H1 (cell line): ENCODE measurements at regions not wholly inside any gene's neighbourhood (a gene's known extent, or its start where the extent isn't known, plus 50 kb on each side); places are given as distances from the start of the nearest gene placed in this dataset.

Source experiments
- CTCF ChIA-PET: fragments of 300-600 bp; sonication (Branson Sonifier 250); formaldehyde crosslinking; loops from one replicate; lab custom pipeline; 2021; ENCODE audit not compliant: partially characterized antibody; lab: Charles Lee
- POLR2A ChIA-PET: fragments of 300-600 bp; sonication (Branson Sonifier 250); formaldehyde crosslinking; loops from one replicate; lab custom pipeline; 2021; ENCODE audit warnings: inconsistent platforms; ENCODE audit not compliant: partially characterized antibody; lab: Charles Lee
- DNase-seq, 2 experiments: peaks; one replicate each; pipeline versions ENCODE4 v3.0.0 to v3.0.0-alpha.2; 2010 to 2022; ENCODE audit warnings: low spot score in 2 of 2, low read depth in 1 of 2, mixed read lengths in 1 of 2
- FAIRE-seq: peaks from 2 replicates; lab custom pipeline; 2011; peaks lifted over from hg19 to GRCh38; lab: Jason Lieb, UNC
- H2AFZ ChIP-seq: 2 replicates; pipeline ENCODE4 v1.8.1; 2012; ENCODE audit warnings: low read length, inconsistent platforms
- H2AK5ac ChIP-seq: 2 replicates; pipeline ENCODE4 v1.6.1; 2013; ENCODE audit warnings: low read depth, low read length
- H2BK120ac ChIP-seq: replicated peaks from 2 replicates; pipeline ENCODE3; 2013; ENCODE audit warnings: low read depth, low read length, inconsistent platforms
- H2BK12ac ChIP-seq: 2 replicates; pipeline ENCODE4 v1.6.1; 2013; ENCODE audit warnings: low read depth, low read length
- H2BK15ac ChIP-seq: 2 replicates; pipeline ENCODE4 v1.6.1; 2013; ENCODE audit warnings: low read length
- H2BK20ac ChIP-seq: 2 replicates; pipeline ENCODE4 v1.6.1; 2013; ENCODE audit warnings: low read length
- H2BK5ac ChIP-seq: 2 replicates; pipeline ENCODE4 v1.6.1; 2013; ENCODE audit warnings: low read depth, low read length
- H3K14ac ChIP-seq: 2 replicates; pipeline ENCODE4 v1.6.1; 2013; ENCODE audit warnings: inconsistent platforms; ENCODE audit not compliant: insufficient read length
- H3K18ac ChIP-seq: 2 replicates; pipeline ENCODE4 v1.6.1; 2013; ENCODE audit warnings: low read length; ENCODE audit errors: extremely low read depth
- H3K23ac ChIP-seq: 2 replicates; pipeline ENCODE4 v1.6.1; 2013; ENCODE audit warnings: inconsistent platforms; ENCODE audit not compliant: insufficient read length
- H3K23me2 ChIP-seq: 2 replicates; pipeline ENCODE4 v1.6.1; 2013; ENCODE audit warnings: low read depth, low read length
- H3K27ac ChIP-seq: 2 replicates; pipeline ENCODE4 v1.6.1; 2011; ENCODE audit warnings: low read depth, low read length, inconsistent platforms
- H3K27me3 ChIP-seq, 4 experiments: replicated peaks in 1 of 4; 1 replicate in 1 of 4; 2 replicates in 3 of 4; pipeline versions ENCODE4 v1.6.1 to v1.8.1; 2011 to 2013; ENCODE audit warnings: low read length in 3 of 4, mild to moderate bottlenecking in 3 of 4, inconsistent platforms in 2 of 4, mixed read lengths in 2 of 4, moderate library complexity in 1 of 4; ENCODE audit not compliant: control insufficient read depth in 3 of 4, insufficient read depth in 3 of 4; ENCODE audit errors: extremely low read depth in 1 of 4
- H3K36me3 ChIP-seq, 4 experiments: 2 replicates each; pipeline versions ENCODE4 v1.6.1 to v1.8.1; 2011 to 2013; ENCODE audit warnings: mild to moderate bottlenecking in 4 of 4, low read length in 3 of 4, moderate library complexity in 2 of 4, control low read depth in 1 of 4, inconsistent platforms in 1 of 4; ENCODE audit not compliant: insufficient read depth in 4 of 4, control insufficient read depth in 2 of 4
- H3K4ac ChIP-seq: replicated peaks from 2 replicates; pipeline ENCODE3; 2013; ENCODE audit warnings: low read length, low read depth, mixed read lengths, inconsistent platforms; ENCODE audit not compliant: insufficient read length
- H3K4me1 ChIP-seq, 4 experiments: replicated peaks in 1 of 4; 1 replicate in 1 of 4; 2 replicates in 3 of 4; pipeline versions ENCODE4 v1.6.1 to v1.8.1; 2011 to 2013; ENCODE audit warnings: low read length in 3 of 4, inconsistent platforms in 2 of 4, mixed read lengths in 1 of 4; ENCODE audit not compliant: insufficient read depth in 4 of 4, control insufficient read depth in 3 of 4
- H3K4me2 ChIP-seq, 2 experiments: 2 replicates each; pipeline versions ENCODE4 v1.6.1 to v1.8.1; 2011 to 2013; ENCODE audit warnings: low read depth in 2 of 2, low read length in 2 of 2, control low read depth in 1 of 2, inconsistent platforms in 1 of 2, mild to moderate bottlenecking in 1 of 2; ENCODE audit not compliant: insufficient read depth in 1 of 2
- H3K4me3 ChIP-seq, 4 experiments: fragments of 200-600, 300-600 bp in 1 of 4; sonication (generic), shearing (Covaris generic), sonication (Bioruptor Twin) in 1 of 4; 2 replicates each; pipeline versions ENCODE4 v1.5.1 to v1.8.1; 2011 to 2016; ENCODE audit warnings: low read length in 4 of 4, low read depth in 3 of 4, control low read depth in 2 of 4, inconsistent platforms in 2 of 4, mild to moderate bottlenecking in 2 of 4, mixed read lengths in 1 of 4, moderate library complexity in 1 of 4; ENCODE audit not compliant: insufficient read depth in 2 of 4; ENCODE audit errors: extremely low read depth in 1 of 4
- H3K56ac ChIP-seq: replicated peaks from 2 replicates; pipeline ENCODE3; 2013; ENCODE audit warnings: low read depth, mild to moderate bottlenecking, mixed read lengths, low read length, inconsistent platforms; ENCODE audit not compliant: insufficient read length
- H3K79me1 ChIP-seq: 2 replicates; pipeline ENCODE4 v1.6.1; 2013; ENCODE audit warnings: low read depth, low read length, control low read depth
- H3K79me2 ChIP-seq, 2 experiments: 2 replicates each; pipeline versions ENCODE4 v1.6.1 to v1.8.1; 2012 to 2013; ENCODE audit warnings: low read length in 2 of 2, mild to moderate bottlenecking in 2 of 2, inconsistent platforms in 1 of 2; ENCODE audit not compliant: insufficient read depth in 2 of 2, control insufficient read depth in 1 of 2
- H3K9ac ChIP-seq, 4 experiments: replicated peaks in 1 of 4; 1 replicate in 1 of 4; 2 replicates in 3 of 4; pipeline versions ENCODE4 v1.6.1 to v1.8.1; 2011 to 2013; ENCODE audit warnings: low read depth in 3 of 4, low read length in 3 of 4, control low read depth in 2 of 4, mild to moderate bottlenecking in 2 of 4, moderate library complexity in 2 of 4, inconsistent platforms in 1 of 4; ENCODE audit errors: extremely low read depth in 1 of 4
- H3K9me3 ChIP-seq, 2 experiments: 2 replicates each; pipeline versions ENCODE4 v1.6.1 to v1.8.1; 2012 to 2013; ENCODE audit warnings: mild to moderate bottlenecking in 2 of 2, moderate library complexity in 2 of 2, control low read depth in 1 of 2, inconsistent platforms in 1 of 2, low read depth in 1 of 2, low read length in 1 of 2, mixed read lengths in 1 of 2; ENCODE audit not compliant: insufficient read depth in 2 of 2
- H4K20me1 ChIP-seq, 2 experiments: replicated peaks in 1 of 2; 2 replicates each; pipeline versions ENCODE3 to v1.8.1; 2011 to 2013; ENCODE audit warnings: inconsistent platforms in 2 of 2, low read length in 2 of 2, mild to moderate bottlenecking in 1 of 2; ENCODE audit not compliant: insufficient read depth in 2 of 2, control insufficient read depth in 1 of 2
- H4K5ac ChIP-seq: 2 replicates; pipeline ENCODE4 v1.6.1; 2013; ENCODE audit warnings: low read length, low read depth, mixed read lengths, inconsistent platforms; ENCODE audit not compliant: insufficient read length
- H4K8ac ChIP-seq: 2 replicates; pipeline ENCODE4 v1.8.0; 2013; ENCODE audit warnings: mild to moderate bottlenecking, moderate library complexity, low read length, inconsistent platforms; ENCODE audit not compliant: insufficient read depth; ENCODE audit errors: extremely low read depth
- H4K91ac ChIP-seq: replicated peaks from 2 replicates; pipeline ENCODE3; 2013; ENCODE audit warnings: low read length, mixed read lengths, inconsistent platforms; ENCODE audit not compliant: insufficient read length
- CEBPB ChIP-seq: IDR thresholded peaks from 2 replicates; pipeline ENCODE4 v1.6.1; 2012; ENCODE audit warnings: low read depth, low read length
- RAD21 ChIP-seq, 2 experiments: IDR thresholded peaks in 1 of 2; conservative IDR thresholded peaks in 1 of 2; 2 replicates each; pipeline ENCODE4 v1.6.1; 2011; ENCODE audit warnings: low read depth in 2 of 2, low read length in 2 of 2, improper control_type of control experiment in 1 of 2, inconsistent platforms in 1 of 2, mild to moderate bottlenecking in 1 of 2, moderate library complexity in 1 of 2
- WGBS, 2 experiments: shearing (Covaris generic) in 1 of 2; methylation state at CpG; one replicate each; pipeline versions ENCODE4 v1.1.6 to v1.1.7; 2013 to 2015; ENCODE audit warnings: low lambda C conversion rate in 2 of 2, mixed read lengths in 2 of 2, inconsistent platforms in 1 of 2, low coverage in 1 of 2, missing lambda C conversion rate in 1 of 2; ENCODE audit not compliant: insufficient replicate concordance in 2 of 2, insufficient coverage in 1 of 2, insufficient read length in 1 of 2; ENCODE audit errors: extremely low coverage in 1 of 2, missing lambda C conversion rate in 1 of 2; 5-methylcytosine and 5-hydroxymethylcytosine counted together

DNA sequence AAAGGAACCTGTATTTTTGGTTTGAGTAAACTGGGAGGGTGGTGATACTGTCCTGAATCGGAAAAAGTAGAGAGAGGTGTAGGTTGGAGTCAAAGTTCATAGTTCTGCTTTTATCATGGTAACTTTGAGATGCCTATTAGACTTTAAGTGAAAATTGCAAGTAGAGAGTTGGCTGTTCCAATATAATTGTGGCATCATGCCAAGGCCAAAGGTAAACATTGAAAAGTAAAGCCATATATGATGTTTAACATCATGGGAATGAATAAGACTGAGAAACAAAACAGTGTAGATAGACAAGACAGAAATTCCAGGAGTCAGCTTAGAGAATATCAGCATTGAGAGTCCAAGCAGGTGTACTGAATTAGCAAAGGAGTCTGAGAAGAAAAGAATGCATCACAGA is 570.9 kb downstream of the HTR7 start:
- Histone ChIP-seq H3K36me3 (no peaks in the 10 kb centered on the region), H2BK5ac (no peak overlapping the region), H3K27me3 (no peaks in the 10 kb centered on the region), H3K4ac (no peak overlapping the region), H2BK120ac (no peak overlapping the region), H3K79me1 (no peaks in the 10 kb centered on the region), H3K4me1 (peaks cover 0 to 11% (median 0%) of the 10 kb centered on the region in 4 experiments; a peak in 1 of 7 replicates), H2AK5ac (no peak overlapping the region), H4K20me1 (no peaks in the 10 kb centered on the region), H3K56ac (no peak overlapping the region), H3K23ac (no peak overlapping the region), H2BK12ac (no peak overlapping the region), H3K18ac (no peak overlapping the region), H2BK15ac (no peak overlapping the region), H3K4me2 (no peak overlapping the region), H2BK20ac (no peak overlapping the region), H3K79me2 (no peaks in the 10 kb centered on the region), H4K5ac (no peak overlapping the region), H3K9ac (no peak overlapping the region), H3K9me3 (no peaks in the 10 kb centered on the region), H3K4me3 (no peak overlapping the region), H3K23me2 (no peaks in the 10 kb centered on the region), H3K27ac (no peak overlapping the region), H4K91ac (no peak overlapping the region), H4K8ac (no peak overlapping the region), H2AFZ (no peak overlapping the region), H3K14ac (no peak overlapping the region)
- ChIA-PET POLR2A (no interaction called here), CTCF (interaction anchor here (1.8 to 4.1 kb wide), 3 partner anchors 287 to 308 kb away, joined by 5 to 31 read pairs (median 8); no protein-coding TSS in a partner anchor)
- DNase-seq: no peak
- FAIRE-seq: no peak
- no peak for TF ChIP-seq CEBPB
- TF ChIP-seq RAD21 (IDR thresholded peaks at IDR 0.05 in 1 of 2, conservative IDR thresholded peaks at IDR 0.05 in 1 of 2; ENCODE audit: low read depth in 2 of 2, low read length in 2 of 2): no peak
- WGBS, 2 experiments: 81% methylated on average over 1 of the region's 1 CpG; no CpG with 5 or more reads in 1 of the 2 experiments
